ENCODE measurements at regions not wholly inside any gene's neighbourhood (a gene's known extent, or its start where the extent isn't known, plus 50 kb on each side); places are given as distances from the start of the nearest gene placed in this dataset.

- no peak overlapping the region for H3K4me2 ChIP-seq (ENCODE audit: low read length)
- no peaks in the 10 kb centered on the region for H3K4me1 ChIP-seq (ENCODE audit: low read length)
- no peaks in the 10 kb centered on the region for H3K79me2 ChIP-seq (ENCODE audit: low read length)
- no peaks in the 10 kb centered on the region for H4K20me1 ChIP-seq (ENCODE audit: insufficient read depth, low read length)
- no peaks in the 10 kb centered on the region for H3K9me3 ChIP-seq (ENCODE audit: insufficient read depth, low read length)
- no peak overlapping the region for H3K4me3 ChIP-seq (ENCODE audit: low read length)
- H2AFZ ChIP-seq (ENCODE audit: low read depth, low read length): no peak overlapping the region
- H3K27ac ChIP-seq (ENCODE audit: low read length): no peak overlapping the region
- H3K27me3 ChIP-seq (ENCODE audit: low read depth, low read length): peaks cover 17% of the 10 kb centered on the region
- H3K9ac ChIP-seq (ENCODE audit: low read length): no peak overlapping the region
- TF ChIP-seq EZH2phosphoT487 (IDR thresholded peaks at IDR 0.05; ENCODE audit: low read depth) (no peak), CTCF (IDR thresholded peaks at IDR 0.05; ENCODE audit: low read depth, low read length) (no peak)
- no peaks in the 10 kb centered on the region for H3K36me3 ChIP-seq (replicated peaks; ENCODE audit: low read depth, low read length)
Observed at GRCh38 chr1:231108516-231109302, 53.1 kb upstream of the TRIM67 start.

- no peaks in the 10 kb centered on the region for H3K79me2 ChIP-seq (ENCODE audit: low read length)
- H3K27ac ChIP-seq (ENCODE audit: low read length): no peak overlapping the region
- TF ChIP-seq EZH2phosphoT487 (IDR thresholded peaks at IDR 0.05; ENCODE audit: low read depth) (no peak), CTCF (IDR thresholded peaks at IDR 0.05; ENCODE audit: low read depth, low read length) (no peak)
- no peak overlapping the region for H2AFZ ChIP-seq (ENCODE audit: low read depth, low read length)
- H3K27me3 ChIP-seq (ENCODE audit: low read depth, low read length): peaks cover 21% of the 10 kb centered on the region
- H4K20me1 ChIP-seq (ENCODE audit: insufficient read depth, low read length): no peaks in the 10 kb centered on the region
- no peaks in the 10 kb centered on the region for H3K9me3 ChIP-seq (ENCODE audit: insufficient read depth, low read length)
- no peak overlapping the region for H3K4me2 ChIP-seq (ENCODE audit: low read length)
- H3K4me3 ChIP-seq (ENCODE audit: low read length): no peak overlapping the region
- no peak overlapping the region for H3K9ac ChIP-seq (ENCODE audit: low read length)
- no peaks in the 10 kb centered on the region for H3K36me3 ChIP-seq (replicated peaks; ENCODE audit: low read depth, low read length)
- H3K4me1 ChIP-seq (ENCODE audit: low read length): no peaks in the 10 kb centered on the region
Observed at GRCh38 chr1:231107600-231108326, 54.1 kb upstream of the TRIM67 start.

GRCh38 chr1:231107151-231107550 is 54.7 kb upstream of the TRIM67 start:
- Histone ChIP-seq H3K9ac (ENCODE audit: low read length) (no peak overlapping the region), H3K4me1 (ENCODE audit: low read length) (no peaks in the 10 kb centered on the region), H3K4me2 (ENCODE audit: low read length) (no peak overlapping the region), H3K79me2 (ENCODE audit: low read length) (no peaks in the 10 kb centered on the region), H3K27me3 (ENCODE audit: low read depth, low read length) (peaks cover 17% of the 10 kb centered on the region), H2AFZ (ENCODE audit: low read depth, low read length) (no peak overlapping the region), H3K9me3 (ENCODE audit: insufficient read depth, low read length) (no peaks in the 10 kb centered on the region), H3K36me3 (replicated peaks; ENCODE audit: low read depth, low read length) (no peaks in the 10 kb centered on the region), H4K20me1 (ENCODE audit: insufficient read depth, low read length) (no peaks in the 10 kb centered on the region), H3K4me3 (ENCODE audit: low read length) (no peak overlapping the region), H3K27ac (ENCODE audit: low read length) (no peak overlapping the region)
- TF ChIP-seq EZH2phosphoT487 (IDR thresholded peaks at IDR 0.05; ENCODE audit: low read depth) (no peak), CTCF (IDR thresholded peaks at IDR 0.05; ENCODE audit: low read depth, low read length) (no peak)

GRCh38 chr1:231106347-231106746 is 55.5 kb upstream of the TRIM67 start:
- no peaks in the 10 kb centered on the region for H3K4me1 ChIP-seq (ENCODE audit: low read length)
- no peak overlapping the region for H3K4me2 ChIP-seq (ENCODE audit: low read length)
- TF ChIP-seq CTCF (IDR thresholded peaks at IDR 0.05; ENCODE audit: low read depth, low read length) (no peak), EZH2phosphoT487 (IDR thresholded peaks at IDR 0.05; ENCODE audit: low read depth) (no peak)
- H3K79me2 ChIP-seq (ENCODE audit: low read length): no peaks in the 10 kb centered on the region
- no peaks in the 10 kb centered on the region for H4K20me1 ChIP-seq (ENCODE audit: insufficient read depth, low read length)
- no peak overlapping the region for H3K27ac ChIP-seq (ENCODE audit: low read length)
- no peak overlapping the region for H3K4me3 ChIP-seq (ENCODE audit: low read length)
- H3K9ac ChIP-seq (ENCODE audit: low read length): no peak overlapping the region
- H3K27me3 ChIP-seq (ENCODE audit: low read depth, low read length): peaks cover 15% of the 10 kb centered on the region; the same call in 1 of the 2 replicates
- H3K36me3 ChIP-seq (replicated peaks; ENCODE audit: low read depth, low read length): no peaks in the 10 kb centered on the region
- no peak overlapping the region for H2AFZ ChIP-seq (ENCODE audit: low read depth, low read length)
- no peaks in the 10 kb centered on the region for H3K9me3 ChIP-seq (ENCODE audit: insufficient read depth, low read length)
